HEK293 (cell line): ENCODE measurements at regions not wholly inside any gene's neighbourhood (a gene's known extent, or its start where the extent isn't known, plus 50 kb on each side); places are given as distances from the start of the nearest gene placed in this dataset.

Experiments
- CTCF ChIA-PET: fragments of 350-600 bp; formaldehyde crosslinking; extraction: SDS; loops from one replicate; lab custom pipeline; 2021; ENCODE audit warnings: antibody characterized with exemption; lab: Yijun Ruan, JAX
- POLR2A ChIA-PET: fragments of 300-600 bp; formaldehyde crosslinking; extraction: SDS; loops from one replicate; lab custom pipeline; 2020; ENCODE audit warnings: antibody characterized with exemption, inconsistent platforms; lab: Yijun Ruan, JAX
- H3K27ac ChIP-seq: fragments of 200-500 bp; sonication (Bioruptor generic); 2 replicates; pipeline ENCODE4 v1.5.1; 2014; ENCODE audit warnings: low read depth, low read length, control low read depth, inconsistent platforms; ENCODE audit errors: extremely low read depth
- H3K36me3 ChIP-seq, 2 experiments: fragments of 200-500 bp in 1 of 2; sonication (Bioruptor generic) in 1 of 2; 1 replicate in 1 of 2; 2 replicates in 1 of 2; pipeline ENCODE4 v1.5.1; 2014 to 2017; ENCODE audit warnings: inconsistent platforms in 2 of 2, low read length in 2 of 2; ENCODE audit not compliant: control insufficient read depth in 2 of 2, insufficient read depth in 1 of 2
- H3K4me1 ChIP-seq: fragments of 200-500 bp; sonication (Bioruptor generic); 2 replicates; pipeline ENCODE4 v1.5.1; 2014; ENCODE audit warnings: mild to moderate bottlenecking, low read length, inconsistent platforms; ENCODE audit not compliant: control insufficient read depth, insufficient read depth
- H3K4me3 ChIP-seq: 2 replicates; pipeline ENCODE4 v1.5.1; 2011; ENCODE audit warnings: low read depth, mild to moderate bottlenecking, control low read depth, low read length, moderate library complexity
- H3K9me3 ChIP-seq: fragments of 200-500 bp; sonication (Bioruptor generic); 2 replicates; pipeline ENCODE4 v1.5.1; 2014; ENCODE audit warnings: low read depth, low read length, inconsistent platforms; ENCODE audit not compliant: control insufficient read depth, insufficient read depth
- CTCF ChIP-seq: fragments of 450-650 bp; formaldehyde crosslinking; IDR thresholded peaks from 2 replicates; pipeline ENCODE4 v1.5.1; 2016; ENCODE audit warnings: missing biosample characterization, missing genetic modification characterization
- KLF8 ChIP-seq: fragments of 450-650 bp; formaldehyde crosslinking; IDR thresholded peaks from 2 replicates; pipeline ENCODE4 v1.5.1; 2016; ENCODE audit warnings: missing biosample characterization, missing genetic modification characterization
- REST ChIP-seq: fragments of 450-650 bp; formaldehyde crosslinking; IDR thresholded peaks from 2 replicates; pipeline ENCODE4 v1.5.1; 2016; ENCODE audit warnings: missing biosample characterization, missing genetic modification characterization
- WT1 ChIP-seq: fragments of 450-650 bp; formaldehyde crosslinking; IDR thresholded peaks from 2 replicates; pipeline ENCODE4 v1.5.1; 2016; ENCODE audit warnings: missing biosample characterization, missing genetic modification characterization
- ZBTB20 ChIP-seq: fragments of 450-650 bp; formaldehyde crosslinking; IDR thresholded peaks from 2 replicates; pipeline ENCODE4 v1.5.1; 2016; ENCODE audit warnings: missing biosample characterization, missing genetic modification characterization
- ZNF146 ChIP-seq: fragments of 450-650 bp; formaldehyde crosslinking; IDR thresholded peaks from 2 replicates; pipeline ENCODE4 v1.5.1; 2016; ENCODE audit warnings: missing biosample characterization, missing genetic modification characterization
- ZNF221 ChIP-seq: fragments of 450-650 bp; formaldehyde crosslinking; IDR thresholded peaks from 2 replicates; pipeline ENCODE4 v1.5.1; 2017; ENCODE audit warnings: missing biosample characterization, missing genetic modification characterization, borderline replicate concordance
- ZNF23 ChIP-seq: fragments of 450-650 bp; formaldehyde crosslinking; IDR thresholded peaks from 2 replicates; pipeline ENCODE4 v1.5.1; 2016; ENCODE audit warnings: missing biosample characterization, missing genetic modification characterization, borderline replicate concordance
- ZNF26 ChIP-seq: fragments of 450-650 bp; formaldehyde crosslinking; IDR thresholded peaks from 2 replicates; pipeline ENCODE4 v1.5.1; 2016; ENCODE audit warnings: missing biosample characterization, missing genetic modification characterization
- ZNF394 ChIP-seq: fragments of 450-650 bp; formaldehyde crosslinking; IDR thresholded peaks from 2 replicates; pipeline ENCODE4 v1.5.1; 2016; ENCODE audit warnings: missing biosample characterization, missing genetic modification characterization, mild to moderate bottlenecking, moderate library complexity, borderline replicate concordance
- ZNF426 ChIP-seq: fragments of 450-650 bp; formaldehyde crosslinking; IDR thresholded peaks from 2 replicates; pipeline ENCODE4 v1.5.1; 2017; ENCODE audit warnings: missing biosample characterization, missing genetic modification characterization, mild to moderate bottlenecking, inconsistent platforms, moderate library complexity
- ZNF639 ChIP-seq: fragments of 450-650 bp; formaldehyde crosslinking; IDR thresholded peaks from 2 replicates; pipeline ENCODE4 v1.5.1; 2016; ENCODE audit warnings: missing biosample characterization, missing genetic modification characterization
- ZNF670 ChIP-seq: fragments of 450-650 bp; formaldehyde crosslinking; IDR thresholded peaks from 2 replicates; pipeline ENCODE4 v1.5.1; 2016; ENCODE audit warnings: missing biosample characterization, missing genetic modification characterization, low read depth
- ZNF768 ChIP-seq: fragments of 450-650 bp; formaldehyde crosslinking; IDR thresholded peaks from 2 replicates; pipeline ENCODE4 v1.5.1; 2018; ENCODE audit warnings: missing biosample characterization, mild to moderate bottlenecking, missing genetic modification characterization
- ZSCAN30 ChIP-seq: fragments of 450-650 bp; IDR thresholded peaks from 2 replicates; pipeline ENCODE4 v1.5.1; 2018; ENCODE audit warnings: missing biosample characterization, mild to moderate bottlenecking, missing genetic modification characterization, moderate library complexity

- ChIA-PET POLR2A (no interaction called here), CTCF (no interaction called here)
- no peak for TF ChIP-seq WT1
- TF ChIP-seq ZSCAN30, result no peak
- TF ChIP-seq CTCF (tag by site-specific recombination), result no peak
- TF ChIP-seq ZNF768 (tag by site-specific recombination), result no peak
- no peak for TF ChIP-seq ZNF146 (tag by site-specific recombination)
- no peak for TF ChIP-seq ZNF26
- no peak for TF ChIP-seq ZNF23 (tag by site-specific recombination)
- no peak for TF ChIP-seq ZNF221
- TF ChIP-seq ZNF426, result no peak
- TF ChIP-seq ZNF394 (tag by site-specific recombination), result no peak
- TF ChIP-seq ZNF670, result no peak
- TF ChIP-seq REST (tag by site-specific recombination), result no peak
- no peak for TF ChIP-seq KLF8 (tag by site-specific recombination)
- Histone ChIP-seq H3K36me3 (no peaks in the 10 kb centered on the region), H3K4me1 (no peaks in the 10 kb centered on the region), H3K9me3 (no peaks in the 10 kb centered on the region), H3K4me3 (no peak overlapping the region), H3K27ac (no peak overlapping the region)
These were observed 1923.6 kb upstream of the PIK3C3 start for GRCh38 chr18:40031435-40031834.

- Histone ChIP-seq H3K36me3 (no peaks in the 10 kb centered on the region), H3K27ac (no peak overlapping the region), H3K4me1 (no peaks in the 10 kb centered on the region), H3K9me3 (no peaks in the 10 kb centered on the region), H3K4me3 (no peak overlapping the region)
- ChIA-PET POLR2A (no interaction called here), CTCF (interaction anchor here (0.6 kb wide), 1 partner anchor 489 kb away, joined by 3 read pairs; no protein-coding TSS in a partner anchor)
- no peak for TF ChIP-seq ZBTB20 (tag by site-specific recombination)
- TF ChIP-seq ZNF639 (tag by site-specific recombination), result no peak
These were observed 1935.1 kb upstream of the PIK3C3 start for GRCh38 chr18:40019797-40020392.
